NT2/D1 (cell line): ENCODE measurements at regions not wholly inside any gene's neighbourhood (a gene's known extent, or its start where the extent isn't known, plus 50 kb on each side); places are given as distances from the start of the nearest gene placed in this dataset.

Source experiments
- YY1 ChIP-seq: IDR thresholded peaks from 2 replicates; pipeline ENCODE4 v1.6.1; 2011; ENCODE audit not compliant: insufficient read length, insufficient read depth
- ZNF274 ChIP-seq: IDR thresholded peaks from 2 replicates; pipeline ENCODE4 v1.6.1; 2011; ENCODE audit warnings: mild to moderate bottlenecking, low read depth, low read length

DNA sequence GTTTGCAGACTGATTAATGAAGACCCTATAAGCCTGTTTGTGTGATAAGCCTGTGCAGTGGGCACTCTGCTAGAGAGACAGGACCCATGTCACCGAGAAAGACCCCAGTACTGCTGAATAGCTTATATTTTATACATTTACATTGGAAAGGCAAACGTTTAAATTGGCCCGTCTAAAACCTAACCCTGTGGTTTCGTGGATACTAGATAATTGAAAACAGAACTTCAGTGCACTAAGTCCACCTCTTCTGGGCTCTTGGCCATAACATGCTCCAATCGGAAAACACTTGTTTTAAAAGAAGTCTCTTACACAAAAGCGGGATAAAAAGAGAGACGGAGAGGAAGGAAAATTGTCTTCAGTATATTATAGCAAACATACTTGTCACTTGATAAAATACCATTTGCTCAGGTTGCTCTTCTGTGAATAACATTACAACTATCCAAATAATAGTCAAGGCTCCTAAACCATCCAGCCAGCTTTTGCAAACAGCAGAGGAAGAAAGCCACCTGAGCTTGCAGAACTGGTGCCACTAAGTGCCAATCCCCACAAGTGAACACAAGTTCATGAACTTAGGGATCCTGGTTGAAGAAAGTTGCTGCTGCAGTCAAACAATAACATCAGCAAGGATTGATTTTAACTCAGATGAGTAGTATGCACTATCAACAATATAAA, 218.4 kb upstream of the FN1 start:
- TF ChIP-seq YY1 (no peak), ZNF274 (no peak)
